C4-2B (cell line): ENCODE measurements at regions not wholly inside any gene's neighbourhood (a gene's known extent, or its start where the extent isn't known, plus 50 kb on each side); places are given as distances from the start of the nearest gene placed in this dataset.

ENCODE experiments used
- H3K27ac ChIP-seq: fragments of 450-650 bp; 2 replicates; pipeline ENCODE4 v1.5.1; 2017
- CTCF ChIP-seq: fragments of 450-650 bp; conservative IDR thresholded peaks from 2 replicates; pipeline ENCODE4 v1.5.1; 2017; ENCODE audit warnings: mild to moderate bottlenecking
- ZFX ChIP-seq: fragments of 450-650 bp; IDR thresholded peaks from 2 replicates; pipeline ENCODE4 v1.6.1; 2017

- TF ChIP-seq ZFX (no peak), CTCF (no peak)
- H3K27ac ChIP-seq, result no peak overlapping the region
These were observed 80.8 kb upstream of the CRHR1 start for GRCh38 chr17:45703348-45703747.

GRCh38 chr17:45703806-45704205, 80.3 kb upstream of the CRHR1 start:
- H3K27ac ChIP-seq, result no peak overlapping the region
- TF ChIP-seq ZFX (no peak), CTCF (no peak)

- TF ChIP-seq CTCF, result no peak
These were observed 79.9 kb upstream of the CRHR1 start for GRCh38 chr17:45704251-45704650.

GRCh38 chr17:45705123-45706009, 78.8 kb upstream of the CRHR1 start:
- no peak for TF ChIP-seq CTCF
- TF ChIP-seq ZFX, result no peak
- H3K27ac ChIP-seq, result no peak overlapping the region

More at GRCh38 chr17:45704251-45704650, 79.9 kb upstream of the CRHR1 start:
- no peak overlapping the region for H3K27ac ChIP-seq

GRCh38 chr17:45706033-45706432, 78.1 kb upstream of the CRHR1 start:
- no peak overlapping the region for H3K27ac ChIP-seq
- TF ChIP-seq ZFX (no peak), CTCF (no peak)

- H3K27ac ChIP-seq, result no peak overlapping the region
- no peak for TF ChIP-seq ZFX
- no peak for TF ChIP-seq CTCF
These were observed 75.3 kb upstream of the CRHR1 start for GRCh38 chr17:45708707-45709290.

GRCh38 chr17:45709728-45710288, 74.3 kb upstream of the CRHR1 start:
- no peak overlapping the region for H3K27ac ChIP-seq
- no peak for TF ChIP-seq ZFX
- TF ChIP-seq CTCF, result no peak
